ENCODE measurements at regions not wholly inside any gene's neighbourhood (a gene's known extent, or its start where the extent isn't known, plus 50 kb on each side); places are given as distances from the start of the nearest gene placed in this dataset.

DNA sequence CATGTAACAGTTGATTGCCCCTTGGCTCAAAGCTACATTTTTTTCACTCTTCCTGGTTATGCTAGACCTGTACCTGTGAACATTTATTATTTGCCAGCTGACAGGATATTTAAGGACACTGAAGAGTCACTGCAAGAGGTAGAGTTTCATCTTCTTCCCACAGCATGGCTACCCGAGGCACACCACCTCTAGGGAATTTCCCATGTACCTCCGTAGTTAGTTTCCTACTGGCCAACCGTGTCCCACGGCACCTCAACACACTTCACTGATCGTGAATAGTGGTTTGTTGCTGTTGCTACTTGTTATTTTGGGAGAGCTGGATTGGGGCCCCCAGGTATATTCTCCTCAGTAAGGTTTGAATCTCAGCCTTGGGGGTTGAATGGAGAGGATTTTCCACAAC lies 648.6 kb downstream of the SEMA5A start:
- no CpG with 5 or more reads among the region's 5 CpGs for WGBS (ENCODE audit: insufficient coverage, insufficient read length)
- Histone ChIP-seq H3K4me3 (ENCODE audit: low read length) (no peak overlapping the region), H3K36me3 (ENCODE audit: control insufficient read depth, insufficient read depth, low read length) (no peaks in the 10 kb centered on the region), H3K27ac (ENCODE audit: low read length) (no peak overlapping the region), H3K4me1 (ENCODE audit: control insufficient read depth, insufficient read depth, low read length) (no peaks in the 10 kb centered on the region), H3K27me3 (ENCODE audit: control insufficient read depth, insufficient read depth, low read length) (no peaks in the 10 kb centered on the region), H3K9me3 (ENCODE audit: control insufficient read depth, insufficient read depth, low read length) (no peaks in the 10 kb centered on the region)
- DNase-seq (ENCODE audit: low read depth, low spot score), result no peak

- DNase-seq (ENCODE audit: low read depth, low spot score), result no peak
- no CpG with 5 or more reads among the region's 2 CpGs for WGBS (ENCODE audit: insufficient coverage, insufficient read length)
- Histone ChIP-seq H3K9me3 (ENCODE audit: control insufficient read depth, insufficient read depth, low read length) (no peaks in the 10 kb centered on the region), H3K36me3 (ENCODE audit: control insufficient read depth, insufficient read depth, low read length) (no peaks in the 10 kb centered on the region), H3K4me3 (ENCODE audit: low read length) (no peak overlapping the region), H3K27me3 (ENCODE audit: control insufficient read depth, insufficient read depth, low read length) (no peaks in the 10 kb centered on the region), H3K4me1 (ENCODE audit: control insufficient read depth, insufficient read depth, low read length) (no peaks in the 10 kb centered on the region), H3K27ac (ENCODE audit: low read length) (no peak overlapping the region)
These were observed 640.9 kb downstream of the SEMA5A start for GRCh38 chr5:8905021-8905420.

DNA sequence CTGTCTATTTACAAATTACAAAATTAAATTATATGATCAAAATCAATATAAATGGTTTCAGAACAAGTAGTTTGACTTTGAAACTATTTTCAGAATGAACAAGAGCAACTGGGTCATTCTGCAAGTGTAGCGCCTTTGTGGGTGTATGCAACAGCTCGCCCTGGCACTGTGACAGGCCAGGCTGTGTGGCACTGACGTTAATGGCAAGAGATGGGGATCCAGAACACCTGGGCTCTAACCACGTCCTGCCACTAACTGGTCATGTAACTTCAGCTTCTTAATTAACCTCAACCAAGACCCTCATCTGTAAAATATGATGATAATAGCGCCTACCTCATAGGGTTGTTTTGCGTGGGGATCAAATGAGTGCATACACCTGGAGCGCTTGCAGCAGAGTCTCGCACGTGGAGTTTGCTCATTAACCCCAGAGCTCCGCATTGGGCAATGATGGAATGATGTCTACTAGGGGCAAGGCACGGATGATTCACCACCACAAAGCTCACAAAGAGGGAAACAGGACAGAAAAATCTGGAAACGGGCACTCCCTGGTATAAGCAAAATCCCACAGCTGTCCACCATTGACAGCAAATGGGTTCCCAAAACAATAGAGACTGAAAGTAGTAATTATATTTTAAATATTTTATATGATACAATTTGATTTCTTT lies 639.4 kb downstream of the SEMA5A start:
- Histone ChIP-seq H3K27ac (ENCODE audit: low read length) (no peak overlapping the region), H3K9me3 (ENCODE audit: control insufficient read depth, insufficient read depth, low read length) (no peaks in the 10 kb centered on the region), H3K4me3 (ENCODE audit: low read length) (no peak overlapping the region), H3K36me3 (ENCODE audit: control insufficient read depth, insufficient read depth, low read length) (no peaks in the 10 kb centered on the region), H3K27me3 (ENCODE audit: control insufficient read depth, insufficient read depth, low read length) (no peaks in the 10 kb centered on the region), H3K4me1 (ENCODE audit: control insufficient read depth, insufficient read depth, low read length) (no peaks in the 10 kb centered on the region)
- WGBS (ENCODE audit: insufficient coverage, insufficient read length), result no CpG with 5 or more reads among the region's 12 CpGs
- no peak for DNase-seq (ENCODE audit: low read depth, low spot score)

DNA sequence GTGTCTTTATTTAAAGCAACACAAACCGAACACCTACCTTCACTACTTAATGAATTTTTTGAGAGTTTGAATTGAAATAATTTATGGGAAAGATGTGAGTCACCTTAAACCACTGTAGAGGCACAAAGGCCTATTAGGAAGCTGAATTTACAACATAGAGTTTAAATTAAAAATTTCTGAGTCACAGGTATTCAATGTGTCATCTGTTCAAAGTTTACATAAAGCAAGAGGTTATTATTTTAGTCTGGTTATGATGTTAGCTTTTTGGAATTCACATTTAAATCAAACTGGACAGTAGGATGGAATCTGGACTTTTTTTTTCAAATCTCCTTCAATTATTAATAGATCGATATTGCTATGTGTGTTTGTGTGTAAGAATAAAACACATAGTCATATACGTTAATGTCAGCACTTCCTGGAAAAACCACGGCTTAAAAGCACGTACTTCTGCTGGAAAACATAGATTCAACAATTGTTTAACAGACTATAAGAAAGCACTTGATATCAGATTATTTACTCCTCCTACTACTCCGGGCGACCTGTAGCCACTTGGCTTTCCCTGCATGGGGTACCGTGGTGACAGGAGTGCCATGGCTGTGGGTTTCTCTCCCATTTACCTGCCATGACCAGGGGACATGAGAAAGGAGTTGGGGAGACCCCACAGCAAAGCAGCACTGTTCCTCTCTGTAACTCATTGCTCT lies 638.6 kb downstream of the SEMA5A start:
- Histone ChIP-seq H3K27ac (ENCODE audit: low read length) (no peak overlapping the region), H3K4me1 (ENCODE audit: control insufficient read depth, insufficient read depth, low read length) (no peaks in the 10 kb centered on the region), H3K36me3 (ENCODE audit: control insufficient read depth, insufficient read depth, low read length) (no peaks in the 10 kb centered on the region), H3K27me3 (ENCODE audit: control insufficient read depth, insufficient read depth, low read length) (no peaks in the 10 kb centered on the region), H3K9me3 (ENCODE audit: control insufficient read depth, insufficient read depth, low read length) (no peaks in the 10 kb centered on the region), H3K4me3 (ENCODE audit: low read length) (no peak overlapping the region)
- DNase-seq (ENCODE audit: low read depth, low spot score), result no peak
- WGBS (ENCODE audit: insufficient coverage, insufficient read length), result no CpG with 5 or more reads among the region's 8 CpGs

- no CpG with 5 or more reads among the region's 7 CpGs for WGBS (ENCODE audit: insufficient coverage, insufficient read length)
- Histone ChIP-seq H3K4me3 (ENCODE audit: low read length) (no peak overlapping the region), H3K27me3 (ENCODE audit: control insufficient read depth, insufficient read depth, low read length) (no peaks in the 10 kb centered on the region), H3K9me3 (ENCODE audit: control insufficient read depth, insufficient read depth, low read length) (no peaks in the 10 kb centered on the region), H3K27ac (ENCODE audit: low read length) (no peak overlapping the region), H3K4me1 (ENCODE audit: control insufficient read depth, insufficient read depth, low read length) (no peaks in the 10 kb centered on the region), H3K36me3 (ENCODE audit: control insufficient read depth, insufficient read depth, low read length) (no peaks in the 10 kb centered on the region)
- DNase-seq (ENCODE audit: low read depth, low spot score), result peak; percentile 41
These were observed 637.7 kb downstream of the SEMA5A start for GRCh38 chr5:8908055-8908683.

- no CpG with 5 or more reads among the region's 3 CpGs for WGBS (ENCODE audit: insufficient coverage, insufficient read length)
- no peaks in the 10 kb centered on the region for H3K27me3 ChIP-seq (ENCODE audit: control insufficient read depth, insufficient read depth, low read length)
- H3K36me3 ChIP-seq (ENCODE audit: control insufficient read depth, insufficient read depth, low read length), result no peaks in the 10 kb centered on the region
- no peak overlapping the region for H3K27ac ChIP-seq (ENCODE audit: low read length)
- no peaks in the 10 kb centered on the region for H3K9me3 ChIP-seq (ENCODE audit: control insufficient read depth, insufficient read depth, low read length)
- no peaks in the 10 kb centered on the region for H3K4me1 ChIP-seq (ENCODE audit: control insufficient read depth, insufficient read depth, low read length)
- DNase-seq (ENCODE audit: low read depth, low spot score), result no peak
- no peak overlapping the region for H3K4me3 ChIP-seq (ENCODE audit: low read length)
These were observed 633.8 kb downstream of the SEMA5A start for GRCh38 chr5:8912106-8912505.

DNA sequence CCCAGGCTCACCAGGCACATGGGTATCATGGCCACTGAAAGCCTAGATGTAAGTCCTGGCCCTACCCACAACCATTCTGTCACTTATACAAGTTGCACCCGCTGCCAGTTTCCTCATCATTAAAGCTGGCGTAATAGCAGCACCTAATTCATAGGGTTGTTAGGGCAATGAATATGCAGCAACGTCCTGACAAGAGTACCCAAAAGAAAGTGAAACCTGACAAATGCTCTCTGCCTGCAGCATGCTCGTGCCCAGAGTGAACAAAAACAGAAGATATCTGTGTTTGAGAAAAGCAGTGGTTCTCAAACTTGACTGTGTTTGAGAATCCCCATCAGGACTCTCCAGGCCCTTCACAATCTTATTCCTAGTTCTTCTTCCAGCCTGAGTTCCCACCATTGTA lies 632.4 kb downstream of the SEMA5A start:
- no peaks in the 10 kb centered on the region for H3K4me1 ChIP-seq (ENCODE audit: control insufficient read depth, insufficient read depth, low read length)
- H3K36me3 ChIP-seq (ENCODE audit: control insufficient read depth, insufficient read depth, low read length), result no peaks in the 10 kb centered on the region
- no peak overlapping the region for H3K4me3 ChIP-seq (ENCODE audit: low read length)
- no peak for DNase-seq (ENCODE audit: low read depth, low spot score)
- H3K27me3 ChIP-seq (ENCODE audit: control insufficient read depth, insufficient read depth, low read length), result no peaks in the 10 kb centered on the region
- no CpG with 5 or more reads among the region's 4 CpGs for WGBS (ENCODE audit: insufficient coverage, insufficient read length)
- H3K9me3 ChIP-seq (ENCODE audit: control insufficient read depth, insufficient read depth, low read length), result no peaks in the 10 kb centered on the region
- no peak overlapping the region for H3K27ac ChIP-seq (ENCODE audit: low read length)

GRCh38 chr5:8919096-8919495 lies 626.8 kb downstream of the SEMA5A start:
- Histone ChIP-seq H3K9me3 (ENCODE audit: control insufficient read depth, insufficient read depth, low read length) (no peaks in the 10 kb centered on the region), H3K4me1 (ENCODE audit: control insufficient read depth, insufficient read depth, low read length) (no peaks in the 10 kb centered on the region), H3K27ac (ENCODE audit: low read length) (no peak overlapping the region), H3K27me3 (ENCODE audit: control insufficient read depth, insufficient read depth, low read length) (no peaks in the 10 kb centered on the region), H3K4me3 (ENCODE audit: low read length) (no peak overlapping the region), H3K36me3 (ENCODE audit: control insufficient read depth, insufficient read depth, low read length) (no peaks in the 10 kb centered on the region)
- no peak for DNase-seq (ENCODE audit: low read depth, low spot score)

- no peaks in the 10 kb centered on the region for H3K27me3 ChIP-seq (ENCODE audit: control insufficient read depth, insufficient read depth, low read length)
- no CpG with 5 or more reads among the region's 1 CpG for WGBS (ENCODE audit: insufficient coverage, insufficient read length)
- H3K9me3 ChIP-seq (ENCODE audit: control insufficient read depth, insufficient read depth, low read length), result no peaks in the 10 kb centered on the region
- DNase-seq (ENCODE audit: low read depth, low spot score), result no peak
- no peak overlapping the region for H3K27ac ChIP-seq (ENCODE audit: low read length)
- no peaks in the 10 kb centered on the region for H3K36me3 ChIP-seq (ENCODE audit: control insufficient read depth, insufficient read depth, low read length)
- no peaks in the 10 kb centered on the region for H3K4me1 ChIP-seq (ENCODE audit: control insufficient read depth, insufficient read depth, low read length)
- H3K4me3 ChIP-seq (ENCODE audit: low read length), result no peak overlapping the region
These were observed 622.3 kb downstream of the SEMA5A start for GRCh38 chr5:8923526-8923925.

DNA sequence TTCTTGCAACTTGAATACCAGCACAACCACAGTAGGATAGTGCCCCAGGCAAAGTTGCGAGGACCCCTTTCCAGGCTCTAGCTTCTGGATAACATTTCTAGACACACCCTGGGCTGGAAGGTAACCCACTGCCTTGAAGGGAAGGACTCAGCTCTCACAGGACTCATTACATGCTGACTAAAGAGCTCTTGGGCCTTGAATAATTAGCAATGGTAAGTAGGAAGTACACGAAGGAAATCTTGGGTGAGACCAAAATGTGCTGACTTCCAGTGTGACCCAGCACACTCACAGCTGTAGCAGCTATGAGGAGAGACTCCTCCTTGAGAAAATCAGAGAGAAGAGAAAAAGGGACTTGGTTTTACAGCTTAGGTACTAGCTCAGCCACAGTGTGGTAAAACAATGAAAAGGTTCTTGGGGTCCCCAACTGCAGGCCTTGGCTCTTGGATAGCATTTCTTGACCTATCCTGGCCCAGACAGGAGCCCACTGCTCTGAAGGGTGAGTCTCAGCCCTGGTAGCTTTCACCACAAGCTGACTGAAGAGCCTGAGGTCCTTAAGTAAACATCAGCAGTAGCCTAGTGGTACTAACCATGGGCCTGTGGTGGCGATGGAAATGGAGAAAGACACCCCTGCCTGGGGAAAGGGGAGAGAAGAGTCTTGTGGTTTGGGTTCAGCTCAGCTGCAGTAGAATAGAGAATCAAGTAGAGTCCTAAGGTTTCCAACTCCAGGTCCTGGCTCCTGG lies 621.7 kb downstream of the SEMA5A start:
- no peaks in the 10 kb centered on the region for H3K4me1 ChIP-seq (ENCODE audit: control insufficient read depth, insufficient read depth, low read length)
- no peak overlapping the region for H3K27ac ChIP-seq (ENCODE audit: low read length)
- no peaks in the 10 kb centered on the region for H3K27me3 ChIP-seq (ENCODE audit: control insufficient read depth, insufficient read depth, low read length)
- no CpG with 5 or more reads among the region's 3 CpGs for WGBS (ENCODE audit: insufficient coverage, insufficient read length)
- H3K9me3 ChIP-seq (ENCODE audit: control insufficient read depth, insufficient read depth, low read length), result no peaks in the 10 kb centered on the region
- no peak overlapping the region for H3K4me3 ChIP-seq (ENCODE audit: low read length)
- no peak for DNase-seq (ENCODE audit: low read depth, low spot score)
- no peaks in the 10 kb centered on the region for H3K36me3 ChIP-seq (ENCODE audit: control insufficient read depth, insufficient read depth, low read length)

All from iPS DF 6.9 (cell line).